Peyer's patch (tissue), 4 donors: ENCODE measurements at regions not wholly inside any gene's neighbourhood (a gene's known extent, or its start where the extent isn't known, plus 50 kb on each side); places are given as distances from the start of the nearest gene placed in this dataset.

ENCODE experiments used
- DNase-seq, 3 donors: peaks; one replicate each; pipeline ENCODE4 v3.0.0-alpha.2; 2017 to 2019
- H3K27ac ChIP-seq, 4 donors: fragments of 200-600 bp; sonication (generic); one replicate each; pipeline ENCODE4 v1.5.1; 2016 to 2019
- H3K27me3 ChIP-seq, 2 donors: fragments of 200-600 bp; sonication (generic); one replicate each; pipeline ENCODE4 v1.5.1; 2019
- H3K36me3 ChIP-seq, 3 donors: fragments of 200-600 bp; sonication (generic); one replicate each; pipeline ENCODE4 v1.5.1; 2016 to 2019
- H3K4me1 ChIP-seq, 4 donors: fragments of 200-600 bp; sonication (generic); one replicate each; pipeline ENCODE4 v1.5.1; 2016 to 2019
- H3K4me3 ChIP-seq, 4 donors: fragments of 200-600 bp; sonication (generic); 1 replicate in 3 of 4; 2 replicates in 1 of 4; pipeline ENCODE4 v1.5.1; 2016 to 2019; ENCODE audit warnings: mild to moderate bottlenecking in 1 of 4
- H3K9me3 ChIP-seq, 4 donors: fragments of 200-600 bp; sonication (generic); one replicate each; pipeline ENCODE4 v1.5.1; 2016 to 2019; ENCODE audit warnings: mild to moderate bottlenecking in 1 of 4
- CTCF ChIP-seq, 6 experiments: fragments of 450-650 bp in 4 of 6; fragments of 200-600 bp in 2 of 6; sonication (generic) in 1 of 6; IDR thresholded peaks; one replicate each; pipeline ENCODE4 v1.5.1; 2017 to 2019; ENCODE audit warnings: antibody characterized with exemption in 6 of 6, mild to moderate bottlenecking in 3 of 6, moderate library complexity in 1 of 6
- POLR2A ChIP-seq, 2 donors: fragments of 450-650 bp; IDR thresholded peaks; one replicate each; pipeline ENCODE4 v1.5.1; 2017; ENCODE audit warnings: antibody characterized with exemption in 2 of 2, mild to moderate bottlenecking in 2 of 2, moderate library complexity in 2 of 2

GRCh38 chr22:49045276-49045675 lies 782.4 kb downstream of the BRD1 start:
- no peak for TF ChIP-seq CTCF (IDR thresholded peaks at IDR 0.05)
- TF ChIP-seq POLR2A (IDR thresholded peaks at IDR 0.05): no peak
- Histone ChIP-seq H3K9me3 (no peaks in the 10 kb centered on the region), H3K27me3 (no peaks in the 10 kb centered on the region), H3K4me1 (no peaks in the 10 kb centered on the region), H3K27ac (no peak overlapping the region), H3K36me3 (no peaks in the 10 kb centered on the region), H3K4me3 (no peak overlapping the region)
- no peak for DNase-seq

- H3K36me3 ChIP-seq: no peaks in the 10 kb centered on the region
- H3K4me3 ChIP-seq: no peak overlapping the region
- DNase-seq: no peak
- TF ChIP-seq POLR2A (IDR thresholded peaks at IDR 0.05): no peak
- no peak for TF ChIP-seq CTCF (IDR thresholded peaks at IDR 0.05)
- no peak overlapping the region for H3K27ac ChIP-seq
- no peaks in the 10 kb centered on the region for H3K27me3 ChIP-seq
- no peaks in the 10 kb centered on the region for H3K4me1 ChIP-seq
- no peaks in the 10 kb centered on the region for H3K9me3 ChIP-seq
Measured at GRCh38 chr22:49044776-49045175, 782.9 kb downstream of the BRD1 start.

GRCh38 chr22:49044091-49044490 lies 783.6 kb downstream of the BRD1 start:
- no peak overlapping the region for H3K4me3 ChIP-seq
- TF ChIP-seq CTCF (IDR thresholded peaks at IDR 0.05) (no peak), POLR2A (IDR thresholded peaks at IDR 0.05) (no peak)
- DNase-seq: no peak
- H3K27me3 ChIP-seq: no peaks in the 10 kb centered on the region
- no peaks in the 10 kb centered on the region for H3K36me3 ChIP-seq
- no peaks in the 10 kb centered on the region for H3K4me1 ChIP-seq
- H3K9me3 ChIP-seq: no peaks in the 10 kb centered on the region
- no peak overlapping the region for H3K27ac ChIP-seq

GRCh38 chr22:49042877-49043859 lies 784.5 kb downstream of the BRD1 start:
- Histone ChIP-seq H3K4me1 (no peaks in the 10 kb centered on the region), H3K27me3 (no peaks in the 10 kb centered on the region), H3K36me3 (no peaks in the 10 kb centered on the region), H3K9me3 (no peaks in the 10 kb centered on the region), H3K4me3 (no peak overlapping the region), H3K27ac (no peak overlapping the region)
- TF ChIP-seq CTCF (IDR thresholded peaks at IDR 0.05) (no peak), POLR2A (IDR thresholded peaks at IDR 0.05) (no peak)
- DNase-seq: no peak

- Histone ChIP-seq H3K4me3 (no peak overlapping the region), H3K9me3 (no peaks in the 10 kb centered on the region), H3K27me3 (no peaks in the 10 kb centered on the region), H3K36me3 (no peaks in the 10 kb centered on the region), H3K27ac (no peak overlapping the region), H3K4me1 (no peaks in the 10 kb centered on the region)
- TF ChIP-seq POLR2A (IDR thresholded peaks at IDR 0.05): no peak
- no peak for TF ChIP-seq CTCF (IDR thresholded peaks at IDR 0.05)
- DNase-seq: peak in 1 of 3 donors; percentile 26
Measured at GRCh38 chr22:49042066-49042465, 785.6 kb downstream of the BRD1 start.
